Neural crest cell (in vitro differentiated cells): ENCODE measurements at regions not wholly inside any gene's neighbourhood (a gene's known extent, or its start where the extent isn't known, plus 50 kb on each side); places are given as distances from the start of the nearest gene placed in this dataset.

ENCODE experiments used
- DNase-seq: peaks from one replicate; pipeline ENCODE4 v3.0.0; 2021; ENCODE audit warnings: low read depth, mixed read lengths, low spot score
- H3K27ac Mint-ChIP-seq: one replicate; pipeline ENCODE4 v1.8.0; 2021; ENCODE audit warnings: mild to moderate bottlenecking, mixed read lengths; ENCODE audit not compliant: unreplicated experiment
- H3K27me3 Mint-ChIP-seq: 2 replicates; pipeline ENCODE4 v1.8.0; 2021; ENCODE audit warnings: low read depth, mild to moderate bottlenecking, mixed read lengths
- H3K36me3 Mint-ChIP-seq: 2 replicates; pipeline ENCODE4 v1.8.0; 2021; ENCODE audit warnings: low read depth, mild to moderate bottlenecking, mixed read lengths
- H3K4me1 Mint-ChIP-seq: 2 replicates; pipeline ENCODE4 v1.8.0; 2021; ENCODE audit warnings: mixed read lengths
- H3K4me3 Mint-ChIP-seq: one replicate; pipeline ENCODE4 v1.8.0; 2021; ENCODE audit warnings: mild to moderate bottlenecking, mixed read lengths
- H3K9me3 Mint-ChIP-seq: 2 replicates; pipeline ENCODE4 v1.8.0; 2021; ENCODE audit warnings: mixed read lengths
- CTCF ChIP-seq: fragments of 200-600 bp; sonication (generic); conservative IDR thresholded peaks from 2 replicates; pipeline ENCODE4 v1.5.0; 2021; ENCODE audit warnings: antibody characterized with exemption, mild to moderate bottlenecking

GRCh38 chr10:132120734-132121510 lies 55.2 kb downstream of the JAKMIP3 start:
- Mint-ChIP-seq H3K27ac (no peak overlapping the region), H3K27me3 (peaks cover 1% of the 10 kb centered on the region), H3K9me3 (no peaks in the 10 kb centered on the region), H3K4me1 (peaks cover 11% of the 10 kb centered on the region), H3K4me3 (no peak overlapping the region), H3K36me3 (no peaks in the 10 kb centered on the region)
- no peak for DNase-seq
- TF ChIP-seq CTCF, result no peak

GRCh38 chr10:132121511-132121830 lies 55.7 kb downstream of the JAKMIP3 start:
- no peaks in the 10 kb centered on the region for H3K9me3 Mint-ChIP-seq

GRCh38 chr10:132122097-132122861 lies 56.5 kb downstream of the JAKMIP3 start:
- no peak overlapping the region for H3K27ac Mint-ChIP-seq
- H3K4me3 Mint-ChIP-seq, result no peak overlapping the region
- no peaks in the 10 kb centered on the region for H3K9me3 Mint-ChIP-seq
- no peaks in the 10 kb centered on the region for H3K36me3 Mint-ChIP-seq
- DNase-seq, result no peak
- peaks cover 8% of the 10 kb centered on the region for H3K4me1 Mint-ChIP-seq
- H3K27me3 Mint-ChIP-seq, result peaks cover 3% of the 10 kb centered on the region
- no peak for TF ChIP-seq CTCF

More at GRCh38 chr10:132121511-132121830, 55.7 kb downstream of the JAKMIP3 start:
- no peak for DNase-seq
- no peak for TF ChIP-seq CTCF
- no peak overlapping the region for H3K4me3 Mint-ChIP-seq
- H3K27ac Mint-ChIP-seq, result no peak overlapping the region
- no peaks in the 10 kb centered on the region for H3K36me3 Mint-ChIP-seq
- H3K4me1 Mint-ChIP-seq, result peaks cover 8% of the 10 kb centered on the region
- peaks cover 3% of the 10 kb centered on the region for H3K27me3 Mint-ChIP-seq

- Mint-ChIP-seq H3K4me1 (peaks cover 8% of the 10 kb centered on the region), H3K36me3 (no peaks in the 10 kb centered on the region), H3K27ac (no peak overlapping the region), H3K27me3 (peaks cover 3% of the 10 kb centered on the region), H3K9me3 (no peaks in the 10 kb centered on the region), H3K4me3 (no peak overlapping the region)
- no peak for TF ChIP-seq CTCF
- DNase-seq, result no peak
These were observed 57.2 kb downstream of the JAKMIP3 start for GRCh38 chr10:132122939-132123445.

- Mint-ChIP-seq H3K36me3 (no peaks in the 10 kb centered on the region), H3K27me3 (peaks cover 3% of the 10 kb centered on the region), H3K4me3 (no peak overlapping the region), H3K9me3 (no peaks in the 10 kb centered on the region), H3K27ac (no peak overlapping the region), H3K4me1 (peaks cover 8% of the 10 kb centered on the region)
- DNase-seq, result no peak
- no peak for TF ChIP-seq CTCF
These were observed 57.9 kb downstream of the JAKMIP3 start for GRCh38 chr10:132123606-132124005.
